GM12891 (cell line): ENCODE measurements at regions not wholly inside any gene's neighbourhood (a gene's known extent, or its start where the extent isn't known, plus 50 kb on each side); places are given as distances from the start of the nearest gene placed in this dataset.

Experiments used
- DNase-seq: peaks from one replicate; pipeline ENCODE4 v3.0.0; 2011; ENCODE audit warnings: low spot score; ENCODE audit not compliant: insufficient read length
- FAIRE-seq: peaks from 2 replicates; lab custom pipeline; 2011; peaks lifted over from hg19 to GRCh38; lab: Jason Lieb, UNC
- PAX5 ChIP-seq: IDR thresholded peaks from 2 replicates; pipeline ENCODE4 v1.6.1; 2011; ENCODE audit warnings: low read length, moderate library complexity, mild to moderate bottlenecking; ENCODE audit not compliant: insufficient read depth, severe bottlenecking
- POLR2A ChIP-seq: IDR thresholded peaks from 2 replicates; pipeline ENCODE4 v1.6.1; 2011; ENCODE audit warnings: low read depth, low read length, control low read depth
- POLR2AphosphoS5 ChIP-seq: IDR thresholded peaks from 2 replicates; pipeline ENCODE4 v1.6.1; 2011; ENCODE audit warnings: low read depth, low read length, control low read depth
- POU2F2 ChIP-seq: IDR thresholded peaks from 2 replicates; pipeline ENCODE4 v1.6.1; 2011; ENCODE audit warnings: low read depth, mild to moderate bottlenecking, control low read depth, low read length, moderate library complexity
- SPI1 ChIP-seq: IDR thresholded peaks from 2 replicates; pipeline ENCODE4 v1.6.1; 2011; ENCODE audit warnings: low read depth, low read length, control low read depth
- TAF1 ChIP-seq: IDR thresholded peaks from 2 replicates; pipeline ENCODE4 v1.6.1; 2011; ENCODE audit warnings: low read depth, low read length, control low read depth

GRCh38 chr2:56508662-56509061 is 324.9 kb downstream of the CCDC85A start:
- TF ChIP-seq SPI1 (no peak), POLR2AphosphoS5 (no peak), TAF1 (no peak), POU2F2 (no peak), POLR2A (no peak), PAX5 (no peak)
- DNase-seq (no peak), FAIRE-seq (no peak)

DNA sequence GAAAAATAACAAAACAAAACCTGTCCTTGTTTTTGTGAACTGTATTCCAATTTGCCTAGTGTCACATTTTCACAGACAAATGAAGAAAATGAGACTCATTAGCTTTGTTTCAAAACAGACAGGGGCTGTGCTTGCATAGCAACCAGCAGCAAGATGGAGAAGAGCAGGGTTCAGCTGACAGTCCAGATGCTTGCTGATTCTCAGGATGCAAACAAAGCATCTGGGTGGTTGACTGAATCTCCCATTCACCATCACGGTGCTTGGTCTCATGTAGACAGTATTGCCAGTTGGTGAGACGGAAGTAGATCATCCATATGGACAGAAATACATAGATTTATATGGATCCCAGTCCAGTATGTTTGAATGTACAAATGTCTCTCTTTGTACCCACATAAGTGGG is 326.8 kb downstream of the CCDC85A start:
- FAIRE-seq (no peak), DNase-seq (no peak)
- TF ChIP-seq TAF1 (no peak), POU2F2 (no peak), SPI1 (no peak), POLR2A (no peak), POLR2AphosphoS5 (no peak)

DNA sequence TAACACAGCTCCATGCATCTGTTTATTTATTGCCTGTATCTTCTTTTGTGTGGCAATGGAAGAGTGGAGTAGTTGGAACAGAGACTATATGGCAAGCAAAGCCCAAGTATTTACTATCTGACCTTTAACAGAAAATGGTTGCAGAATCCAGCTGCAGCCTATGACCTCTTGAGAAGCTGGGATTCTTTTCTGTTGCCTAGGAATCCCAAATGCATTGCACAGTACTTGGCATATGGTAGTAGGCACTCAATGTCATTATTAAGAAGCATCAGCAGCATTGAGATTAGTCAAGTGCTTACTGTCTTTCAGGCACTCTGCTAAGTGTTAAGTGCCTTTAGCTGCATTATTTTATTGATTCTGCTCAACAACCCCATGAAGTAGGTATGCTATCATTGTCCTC is 331.6 kb downstream of the CCDC85A start:
- FAIRE-seq (no peak), DNase-seq (no peak)
- no peak for TF ChIP-seq POU2F2
- no peak for TF ChIP-seq PAX5
- no peak for TF ChIP-seq TAF1
- no peak for TF ChIP-seq POLR2A
- no peak for TF ChIP-seq POLR2AphosphoS5
- TF ChIP-seq SPI1: no peak

- FAIRE-seq (no peak), DNase-seq (no peak)
- no peak for TF ChIP-seq TAF1
- no peak for TF ChIP-seq POLR2A
- no peak for TF ChIP-seq PAX5
- no peak for TF ChIP-seq SPI1
- no peak for TF ChIP-seq POU2F2
- no peak for TF ChIP-seq POLR2AphosphoS5
Measured at GRCh38 chr2:56519806-56520205, 336.0 kb downstream of the CCDC85A start.

DNA sequence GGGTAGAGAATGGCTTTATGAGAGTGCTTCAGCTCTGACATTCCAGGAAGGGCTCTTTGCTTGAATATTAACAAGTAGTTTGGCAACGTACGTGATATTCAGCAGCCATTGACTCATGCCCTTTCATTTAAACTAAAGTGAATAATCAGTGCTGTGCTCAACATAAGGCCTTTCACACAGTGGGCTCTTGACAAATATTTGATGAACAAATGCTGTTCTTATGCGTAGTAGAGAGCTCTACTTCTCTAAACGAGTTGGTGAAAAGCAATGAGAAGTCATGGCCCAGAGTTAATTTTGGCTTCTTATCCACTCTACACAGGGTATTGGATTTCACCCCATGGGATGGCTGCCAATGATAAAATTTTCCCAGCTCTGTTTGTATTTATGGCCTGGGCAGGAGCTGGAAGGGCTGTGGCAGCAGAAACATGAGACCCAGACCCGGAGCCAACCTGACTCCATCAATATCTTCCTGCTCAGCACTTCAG is 338.9 kb downstream of the CCDC85A start:
- no peak for TF ChIP-seq POLR2A
- no peak for TF ChIP-seq POLR2AphosphoS5
- TF ChIP-seq SPI1: no peak
- TF ChIP-seq POU2F2: no peak
- no peak for TF ChIP-seq PAX5
- no peak for TF ChIP-seq TAF1
- FAIRE-seq: no peak
- no peak for DNase-seq

GRCh38 chr2:56523816-56524215 is 340.0 kb downstream of the CCDC85A start:
- FAIRE-seq: no peak
- TF ChIP-seq PAX5 (no peak), SPI1 (no peak), POU2F2 (no peak), POLR2AphosphoS5 (no peak)

GRCh38 chr2:56531668-56532420 is 348.1 kb downstream of the CCDC85A start:
- no peak for DNase-seq
- TF ChIP-seq POU2F2 (no peak), SPI1 (no peak), POLR2A (no peak), PAX5 (no peak), POLR2AphosphoS5 (no peak), TAF1 (no peak)
- no peak for FAIRE-seq

More at GRCh38 chr2:56523816-56524215, 340.0 kb downstream of the CCDC85A start:
- no peak for DNase-seq

- FAIRE-seq (no peak), DNase-seq (no peak)
- TF ChIP-seq POLR2A (no peak), POLR2AphosphoS5 (no peak), SPI1 (no peak), TAF1 (no peak), POU2F2 (no peak), PAX5 (no peak)
Measured at GRCh38 chr2:56534321-56534720, 350.5 kb downstream of the CCDC85A start.

- DNase-seq (no peak), FAIRE-seq (no peak)
- no peak for TF ChIP-seq POLR2A
- no peak for TF ChIP-seq POLR2AphosphoS5
- TF ChIP-seq TAF1: no peak
- no peak for TF ChIP-seq PAX5
- no peak for TF ChIP-seq SPI1
- no peak for TF ChIP-seq POU2F2
Measured at GRCh38 chr2:56537756-56538155, 354.0 kb downstream of the CCDC85A start.

GRCh38 chr2:56539618-56540017 is 355.8 kb downstream of the CCDC85A start:
- TF ChIP-seq POU2F2: no peak
- no peak for TF ChIP-seq SPI1
- no peak for TF ChIP-seq POLR2A
- no peak for TF ChIP-seq PAX5
- no peak for TF ChIP-seq POLR2AphosphoS5
- TF ChIP-seq TAF1: no peak
- DNase-seq: no peak
- FAIRE-seq: no peak

- no peak for TF ChIP-seq SPI1
- TF ChIP-seq POU2F2: no peak
- no peak for TF ChIP-seq POLR2AphosphoS5
- TF ChIP-seq TAF1: no peak
- TF ChIP-seq POLR2A: no peak
- TF ChIP-seq PAX5: no peak
- no peak for FAIRE-seq
- no peak for DNase-seq
Measured at GRCh38 chr2:56540467-56540866, 356.7 kb downstream of the CCDC85A start.
